ENCODE measurements at regions not wholly inside any gene's neighbourhood (a gene's known extent, or its start where the extent isn't known, plus 50 kb on each side); places are given as distances from the start of the nearest gene placed in this dataset.

DNA sequence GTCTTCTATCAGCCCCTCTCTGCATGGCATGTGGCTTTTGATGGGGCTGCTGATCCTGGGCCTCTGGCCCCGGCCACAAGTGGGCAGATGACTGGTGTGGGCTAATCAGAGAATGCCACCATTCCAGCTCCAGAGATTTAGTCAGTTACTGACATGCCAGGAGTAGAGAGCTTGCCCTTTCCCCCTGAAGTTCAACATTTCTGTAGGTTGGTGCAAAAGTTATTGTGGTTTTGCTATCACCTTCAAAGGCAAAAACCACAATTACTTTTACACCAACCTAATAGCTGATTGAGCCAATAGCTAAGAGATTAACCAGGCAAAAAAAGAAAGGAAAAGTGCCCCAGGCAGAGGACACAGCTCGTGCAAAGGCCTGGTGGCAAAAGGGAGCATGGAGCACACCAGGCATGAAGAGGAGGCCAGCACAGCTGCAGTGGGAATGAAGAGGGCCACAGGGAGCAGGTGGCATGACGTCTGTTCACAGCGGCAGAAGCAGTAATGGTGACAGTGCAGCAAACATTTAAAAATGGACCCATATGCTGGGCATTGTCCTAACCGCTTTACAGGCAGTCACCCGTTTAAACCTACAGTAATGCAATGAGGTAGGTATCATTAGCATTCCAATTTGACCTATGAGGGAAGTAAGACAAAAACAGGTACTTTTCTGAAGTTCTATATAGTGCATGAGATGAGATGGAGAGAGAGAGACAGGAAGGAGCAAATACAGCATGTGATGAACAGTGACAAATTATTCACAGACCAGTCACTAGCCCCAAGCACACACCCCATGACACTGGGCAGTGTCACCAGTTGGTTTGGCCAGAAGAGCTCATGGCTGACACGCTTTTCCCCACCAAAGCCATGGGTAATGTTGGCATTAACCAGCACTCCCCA, 373.0 kb upstream of the PROK2 start:
- TF ChIP-seq EZH2 (IDR thresholded peaks at IDR 0.05; ENCODE audit: borderline replicate concordance): no peak
- TF ChIP-seq, protein P1, sequence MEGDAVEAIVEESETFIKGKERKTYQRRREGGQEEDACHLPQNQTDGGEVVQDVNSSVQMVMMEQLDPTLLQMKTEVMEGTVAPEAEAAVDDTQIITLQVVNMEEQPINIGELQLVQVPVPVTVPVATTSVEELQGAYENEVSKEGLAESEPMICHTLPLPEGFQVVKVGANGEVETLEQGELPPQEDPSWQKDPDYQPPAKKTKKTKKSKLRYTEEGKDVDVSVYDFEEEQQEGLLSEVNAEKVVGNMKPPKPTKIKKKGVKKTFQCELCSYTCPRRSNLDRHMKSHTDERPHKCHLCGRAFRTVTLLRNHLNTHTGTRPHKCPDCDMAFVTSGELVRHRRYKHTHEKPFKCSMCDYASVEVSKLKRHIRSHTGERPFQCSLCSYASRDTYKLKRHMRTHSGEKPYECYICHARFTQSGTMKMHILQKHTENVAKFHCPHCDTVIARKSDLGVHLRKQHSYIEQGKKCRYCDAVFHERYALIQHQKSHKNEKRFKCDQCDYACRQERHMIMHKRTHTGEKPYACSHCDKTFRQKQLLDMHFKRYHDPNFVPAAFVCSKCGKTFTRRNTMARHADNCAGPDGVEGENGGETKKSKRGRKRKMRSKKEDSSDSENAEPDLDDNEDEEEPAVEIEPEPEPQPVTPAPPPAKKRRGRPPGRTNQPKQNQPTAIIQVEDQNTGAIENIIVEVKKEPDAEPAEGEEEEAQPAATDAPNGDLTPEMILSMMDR (IDR thresholded peaks at IDR 0.05; ENCODE audit: poor library complexity): no peak

Measured in hepatocyte (in vitro differentiated cells).